ENCODE measurements at regions not wholly inside any gene's neighbourhood (a gene's known extent, or its start where the extent isn't known, plus 50 kb on each side); places are given as distances from the start of the nearest gene placed in this dataset.

DNA sequence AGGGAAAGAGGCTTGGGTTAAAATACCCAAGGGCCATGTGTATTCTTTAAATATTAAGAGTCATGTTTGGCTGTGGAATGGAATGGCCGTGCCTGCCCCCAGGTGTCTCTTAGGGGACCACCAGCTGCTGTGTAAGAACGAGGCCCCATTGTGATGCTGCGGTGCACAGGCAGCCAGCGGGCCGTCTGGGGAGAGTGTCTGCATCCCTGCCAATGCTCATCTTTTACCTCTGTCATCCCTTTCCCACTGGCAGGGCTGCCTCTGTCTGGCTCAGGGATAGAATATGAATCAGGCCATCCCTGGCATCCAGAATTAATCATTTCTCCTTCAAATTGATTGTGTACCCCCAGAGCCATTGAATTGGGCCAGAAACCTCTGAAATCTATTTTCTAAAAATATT is 137.8 kb upstream of the GALNT17 start:
- no peak for DNase-seq

GRCh38 chr7:70997261-70997660 is 134.7 kb upstream of the GALNT17 start:
- no peak for DNase-seq

GRCh38 chr7:71005109-71005508 is 126.8 kb upstream of the GALNT17 start:
- DNase-seq: no peak

- DNase-seq: no peak
These were observed 122.3 kb upstream of the GALNT17 start for GRCh38 chr7:71009636-71010035.

DNA sequence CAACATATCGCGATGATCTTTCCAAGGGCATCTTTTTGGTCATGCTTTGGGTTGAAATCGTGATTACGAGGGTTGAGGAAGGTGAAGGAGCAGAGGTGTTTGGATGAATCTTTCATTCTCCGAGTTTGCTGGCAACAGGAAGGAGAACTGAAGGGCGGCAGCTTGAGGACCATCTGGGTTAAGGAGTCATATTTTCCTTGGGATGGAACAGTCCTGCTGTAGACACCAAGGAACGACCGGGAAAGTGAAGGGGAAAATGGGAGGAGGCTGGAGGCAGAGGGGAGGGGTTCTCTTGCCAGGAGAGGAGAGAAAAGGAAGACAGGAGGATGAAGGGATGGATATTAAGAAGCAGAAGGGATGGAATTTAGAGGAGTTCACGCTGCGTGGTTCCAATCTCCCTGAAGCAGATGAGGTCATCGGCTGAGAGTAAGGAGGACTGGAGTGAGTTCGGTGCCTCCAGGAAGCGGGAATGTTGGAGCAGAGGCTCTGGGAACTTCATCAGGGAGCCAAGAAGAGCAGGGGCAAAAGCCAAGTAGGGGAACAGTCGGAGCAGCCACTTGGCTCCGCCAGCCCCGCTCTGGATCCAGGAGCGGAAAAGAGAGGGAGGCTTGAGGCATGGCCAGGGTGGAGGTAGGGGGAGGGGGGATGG is 116.6 kb upstream of the GALNT17 start:
- no peak for DNase-seq

- no peak for DNase-seq
These were observed 115.5 kb upstream of the GALNT17 start for GRCh38 chr7:71016401-71016800.

DNA sequence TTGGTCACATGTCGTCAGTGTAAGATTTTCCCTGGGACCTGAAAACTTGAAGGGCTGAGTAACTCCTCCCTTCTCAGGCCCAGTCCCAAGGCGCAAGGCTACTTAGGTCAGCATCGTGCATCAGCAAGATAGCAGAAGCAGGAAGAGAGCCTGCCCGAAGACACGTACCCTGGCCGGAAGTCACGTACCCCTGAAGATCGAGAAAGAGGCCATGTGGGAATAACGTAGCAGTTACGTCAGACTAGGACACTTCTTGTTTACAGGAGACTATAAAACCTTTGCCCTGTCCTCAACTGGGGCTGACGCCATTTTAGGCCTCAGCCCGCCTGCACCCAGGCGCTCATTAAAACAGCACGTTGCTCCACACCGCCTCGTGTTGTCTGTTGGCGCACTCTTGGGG is 114.3 kb upstream of the GALNT17 start:
- DNase-seq: no peak

DNA sequence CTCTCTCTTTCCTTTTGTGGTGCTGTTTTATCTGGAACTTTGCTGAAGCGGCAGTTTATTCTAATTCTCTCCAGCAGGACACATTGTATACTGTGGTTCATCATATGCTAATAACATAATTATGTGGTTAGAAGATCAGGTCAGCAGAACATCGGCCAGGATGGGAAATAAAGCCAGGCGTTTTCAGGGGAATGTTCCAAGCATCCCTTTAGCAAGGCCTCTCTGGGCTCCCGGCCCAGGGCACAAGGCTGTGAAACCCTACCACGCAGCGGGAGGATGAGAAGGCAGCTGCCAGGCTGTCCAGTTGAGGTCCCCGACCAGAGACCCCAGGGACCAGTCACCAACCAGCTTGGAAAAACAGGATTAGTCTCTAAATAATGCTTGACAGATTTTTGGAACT is 112.2 kb upstream of the GALNT17 start:
- no peak for DNase-seq

DNA sequence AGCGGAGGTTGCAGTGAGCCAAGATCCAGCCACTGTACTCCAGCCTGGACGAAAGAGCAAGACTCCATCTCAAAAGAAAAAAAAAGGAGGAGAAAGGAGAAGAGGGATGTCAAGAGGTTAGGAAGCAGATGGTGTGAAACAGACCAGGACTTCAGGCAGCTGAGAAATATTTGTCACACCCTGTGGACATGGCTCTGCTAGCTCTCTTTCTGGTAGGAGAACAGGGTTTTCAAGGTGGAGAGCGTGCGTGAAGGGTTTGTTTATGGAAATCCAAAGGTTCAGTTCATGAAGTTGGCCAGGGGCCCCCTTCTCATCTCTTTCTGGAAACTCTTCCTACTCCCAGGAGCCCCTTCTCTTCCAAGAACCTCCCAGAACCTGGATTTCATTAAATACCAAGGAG is 110.8 kb upstream of the GALNT17 start:
- no peak for DNase-seq

DNA sequence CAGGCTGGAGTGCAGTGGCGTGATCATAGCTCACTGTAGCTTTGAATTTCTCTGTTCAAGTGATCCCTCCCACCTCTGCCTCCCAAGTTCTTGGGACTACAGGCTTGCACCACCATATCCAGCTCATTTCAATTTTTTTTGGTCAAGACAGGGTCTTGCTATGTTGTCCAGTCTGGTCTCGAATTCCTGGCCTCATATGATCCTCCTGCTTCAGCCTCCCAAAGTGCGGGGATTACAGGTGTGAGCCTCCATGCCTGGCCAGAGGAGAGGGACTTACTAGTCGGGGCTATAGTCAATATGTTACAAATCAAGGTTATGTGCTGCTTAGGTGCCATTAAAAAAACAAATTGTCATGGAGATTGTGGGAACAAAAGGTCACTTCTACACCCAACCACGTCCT is 105.3 kb upstream of the GALNT17 start:
- DNase-seq: no peak

DNA sequence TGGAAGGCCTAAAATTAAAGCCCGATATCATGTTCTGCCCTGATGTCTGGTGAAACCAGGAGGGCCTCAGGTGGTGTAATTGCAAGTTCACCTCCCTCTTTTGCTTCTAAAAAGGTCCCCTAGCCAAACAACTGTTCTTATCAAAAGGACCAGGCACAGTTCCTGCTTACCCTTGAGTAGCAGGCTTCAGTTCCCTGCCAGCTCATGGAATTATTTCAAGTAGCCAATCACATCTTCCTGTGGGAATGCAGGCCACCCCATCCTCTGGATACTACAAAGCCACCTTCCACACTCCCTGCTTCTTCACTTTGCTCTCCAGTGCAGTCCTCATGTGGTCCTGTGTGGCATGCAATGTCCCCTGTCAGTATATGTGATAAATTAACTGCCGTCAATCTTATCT is 97.7 kb upstream of the GALNT17 start:
- DNase-seq: no peak

- DNase-seq: no peak
These were observed 89.4 kb upstream of the GALNT17 start for GRCh38 chr7:71042591-71042990.

DNA sequence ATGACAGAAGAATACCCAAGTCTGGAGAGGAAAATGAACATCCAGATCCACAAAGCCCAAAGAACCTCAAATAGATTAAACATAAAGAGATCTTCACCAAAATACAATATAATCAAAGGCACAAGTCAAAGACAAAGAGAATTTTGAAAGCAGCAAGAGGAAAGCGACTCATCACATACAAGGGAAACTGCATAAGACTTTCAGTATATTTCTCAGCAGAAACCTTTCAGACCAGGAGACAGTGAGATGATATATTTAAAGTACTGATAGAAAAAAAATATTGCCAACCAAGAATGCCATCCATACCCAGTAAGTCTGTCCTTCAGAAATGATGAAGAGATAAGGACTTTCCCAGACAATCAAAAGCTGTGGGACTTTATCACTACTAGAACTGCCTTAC is 81.5 kb upstream of the GALNT17 start:
- DNase-seq: no peak

GRCh38 chr7:71055504-71055903 is 76.4 kb upstream of the GALNT17 start:
- DNase-seq: no peak

- DNase-seq: no peak
These were observed 54.0 kb upstream of the GALNT17 start for GRCh38 chr7:71077743-71078476.
